ENCODE measurements at regions not wholly inside any gene's neighbourhood (a gene's known extent, or its start where the extent isn't known, plus 50 kb on each side); places are given as distances from the start of the nearest gene placed in this dataset.

DNA sequence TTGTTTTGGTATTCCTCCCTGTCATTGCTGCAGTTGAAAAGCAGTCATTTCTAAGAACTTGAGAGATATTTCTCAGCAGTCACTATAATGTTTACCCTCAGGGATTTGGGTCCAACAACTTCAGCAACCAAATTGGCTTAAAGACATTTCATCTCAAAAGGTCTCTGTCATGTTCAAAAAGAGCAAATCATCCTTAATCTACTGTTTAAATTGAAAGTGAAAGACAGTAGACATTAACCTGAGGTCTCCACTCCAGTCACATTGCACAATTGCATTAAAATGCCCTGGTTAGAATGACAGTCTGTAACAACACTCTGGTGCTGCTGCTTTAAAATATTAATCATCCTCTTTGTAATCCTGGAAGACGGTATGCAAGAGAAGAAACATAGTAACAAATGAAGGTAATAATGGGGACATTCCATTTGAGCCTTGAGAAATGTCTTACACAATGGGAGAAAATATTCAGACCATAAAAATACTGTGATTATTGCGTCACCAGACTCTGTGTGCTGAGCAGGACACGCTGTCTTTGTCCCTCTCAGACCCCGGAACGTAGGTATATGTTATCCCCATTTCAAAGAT is 90.2 kb upstream of the UNC5C start:
- Histone ChIP-seq H3K4me3 (no peak overlapping the region), H3K27me3 (no peaks in the 10 kb centered on the region), H3K36me3 (no peaks in the 10 kb centered on the region), H3K27ac (no peak overlapping the region), H3K9me3 (no peaks in the 10 kb centered on the region), H3K4me1 (no peaks in the 10 kb centered on the region)
- DNase-seq: no peak
- TF ChIP-seq CTCF (IDR thresholded peaks at IDR 0.05): no peak
- intact Hi-C loops (cut with DNase I; ENCODE audit: low total_unique reads): no loop called here

DNA sequence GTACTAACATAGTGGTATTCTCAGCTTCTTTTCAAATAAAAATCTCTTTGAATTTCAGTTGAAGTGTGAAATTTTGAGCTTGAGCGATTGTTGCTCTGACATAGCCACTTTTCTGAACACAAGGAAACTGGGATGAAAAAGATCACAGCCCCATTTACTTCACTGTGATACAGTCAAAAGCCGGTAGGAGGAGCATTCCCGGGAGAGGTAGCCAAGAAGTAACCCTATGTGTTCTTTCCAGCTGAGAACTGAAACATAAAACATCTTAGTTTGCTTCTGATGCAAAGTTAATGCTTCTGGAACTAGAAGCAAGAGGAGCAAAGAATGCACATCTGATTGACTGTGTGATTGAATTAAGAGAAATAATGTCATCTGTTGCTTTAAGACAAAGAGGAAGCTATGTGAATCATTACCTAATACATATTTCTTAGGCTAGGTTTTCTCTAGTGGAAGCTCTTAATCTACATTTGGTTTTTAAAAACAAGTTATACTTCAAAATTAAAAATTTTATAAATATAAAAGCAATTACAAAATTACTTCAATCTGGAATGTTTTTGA is 88.3 kb upstream of the UNC5C start:
- Histone ChIP-seq H3K9me3 (no peaks in the 10 kb centered on the region), H3K4me1 (no peaks in the 10 kb centered on the region), H3K36me3 (no peaks in the 10 kb centered on the region), H3K27ac (no peak overlapping the region), H3K4me3 (no peak overlapping the region), H3K27me3 (no peaks in the 10 kb centered on the region)
- peak in 1 of 2 experiments; percentile 10 for TF ChIP-seq CTCF (IDR thresholded peaks at IDR 0.05)
- intact Hi-C loops (cut with DNase I; ENCODE audit: low total_unique reads): no loop called here
- no peak for DNase-seq

DNA sequence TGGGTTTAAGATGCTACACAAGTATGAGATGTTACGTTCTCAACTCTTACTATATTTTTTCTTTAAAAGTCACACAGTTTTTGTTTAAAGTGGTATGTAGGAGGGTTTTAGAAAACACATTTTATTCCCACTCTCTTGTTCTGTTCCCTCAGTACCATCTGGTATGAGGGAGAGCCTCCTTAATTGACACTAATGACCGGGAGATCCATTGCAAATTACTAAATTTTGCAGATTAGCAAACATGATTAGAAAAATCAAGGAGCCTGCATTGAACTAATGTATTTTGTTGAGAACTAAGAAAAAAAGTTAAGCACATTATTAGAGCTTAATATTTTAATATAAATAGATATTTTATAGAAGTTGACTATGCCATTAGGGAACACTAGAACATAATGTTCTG is 87.3 kb upstream of the UNC5C start:
- H3K4me1 ChIP-seq: no peaks in the 10 kb centered on the region
- no peak for TF ChIP-seq CTCF (IDR thresholded peaks at IDR 0.05)
- DNase-seq: no peak
- H3K27me3 ChIP-seq: no peaks in the 10 kb centered on the region
- H3K27ac ChIP-seq: no peak overlapping the region
- intact Hi-C loops (cut with DNase I; ENCODE audit: low total_unique reads): no loop called here
- no peaks in the 10 kb centered on the region for H3K9me3 ChIP-seq
- H3K36me3 ChIP-seq: no peaks in the 10 kb centered on the region
- no peak overlapping the region for H3K4me3 ChIP-seq

DNA sequence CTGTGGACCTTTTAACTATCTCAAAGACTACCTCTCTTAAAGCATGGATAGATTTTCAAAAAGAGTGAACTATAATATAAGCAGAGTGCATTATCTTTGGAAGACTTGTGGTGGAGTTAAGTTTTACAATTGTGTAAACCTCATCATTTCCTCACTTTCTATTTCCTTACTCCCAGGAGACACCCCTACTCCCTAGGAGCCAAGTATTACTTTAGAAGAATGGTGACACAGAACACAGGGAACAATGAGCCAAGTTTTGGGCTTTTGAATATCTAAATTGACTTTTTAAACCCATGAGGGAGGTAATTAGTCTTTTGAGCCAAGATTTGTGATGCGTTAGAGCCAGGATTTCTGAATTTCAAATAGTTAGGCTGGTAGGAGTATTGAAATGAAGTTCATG is 78.9 kb upstream of the UNC5C start:
- Histone ChIP-seq H3K27me3 (no peaks in the 10 kb centered on the region), H3K4me1 (peaks cover 0 to 22% (median 12%) of the 10 kb centered on the region in 4 donors), H3K4me3 (no peak overlapping the region), H3K36me3 (no peaks in the 10 kb centered on the region), H3K9me3 (no peaks in the 10 kb centered on the region), H3K27ac (no peak overlapping the region)
- no peak for TF ChIP-seq CTCF (IDR thresholded peaks at IDR 0.05)
- intact Hi-C loops (cut with DNase I; ENCODE audit: low total_unique reads): no loop called here
- no peak for DNase-seq

- no peak overlapping the region for H3K27ac ChIP-seq
- H3K4me3 ChIP-seq: no peak overlapping the region
- no peaks in the 10 kb centered on the region for H3K36me3 ChIP-seq
- no peaks in the 10 kb centered on the region for H3K27me3 ChIP-seq
- DNase-seq: no peak
- intact Hi-C loops (cut with DNase I; ENCODE audit: low total_unique reads): no loop called here
- H3K4me1 ChIP-seq: peaks cover 0 to 27% (median 13%) of the 10 kb centered on the region in 4 donors
- no peak for TF ChIP-seq CTCF (IDR thresholded peaks at IDR 0.05)
- H3K9me3 ChIP-seq: no peaks in the 10 kb centered on the region
Observed at GRCh38 chr4:95627024-95627605, 78.3 kb upstream of the UNC5C start.

Data from tibial artery (tissue), 4 donors.